GM21737 (cell line): ENCODE measurements at regions not wholly inside any gene's neighbourhood (a gene's known extent, or its start where the extent isn't known, plus 50 kb on each side); places are given as distances from the start of the nearest gene placed in this dataset.

Experiments used
- ATAC-seq: cut with Tn5 transposase; IDR thresholded peaks from one replicate; pipeline ENCODE4 v1.9.1; 2021; ENCODE audit warnings: mild to moderate bottlenecking, moderate library complexity; ENCODE audit not compliant: unreplicated experiment

GRCh38 chr7:155138204-155138603 lies 68.1 kb downstream of the HTR5A start:
- no peak for ATAC-seq

GRCh38 chr7:155141562-155141961 lies 71.4 kb downstream of the HTR5A start:
- ATAC-seq, result no peak

GRCh38 chr7:155143381-155143780 lies 73.3 kb downstream of the HTR5A start:
- ATAC-seq, result no peak

GRCh38 chr7:155144371-155144770 lies 74.2 kb downstream of the HTR5A start:
- ATAC-seq, result no peak

GRCh38 chr7:155145477-155146255 lies 75.5 kb downstream of the HTR5A start:
- no peak for ATAC-seq

- ATAC-seq, result no peak
Measured at GRCh38 chr7:155147172-155147571, 77.0 kb downstream of the HTR5A start.

- ATAC-seq, result no peak
Measured at GRCh38 chr7:155147624-155148023, 77.5 kb downstream of the HTR5A start.

GRCh38 chr7:155153676-155154075 lies 83.6 kb downstream of the HTR5A start:
- no peak for ATAC-seq

GRCh38 chr7:155154586-155154985 lies 84.5 kb downstream of the HTR5A start:
- no peak for ATAC-seq

- no peak for ATAC-seq
Measured at GRCh38 chr7:155161690-155162089, 91.6 kb downstream of the HTR5A start.

GRCh38 chr7:155162422-155162821 lies 92.3 kb downstream of the HTR5A start:
- no peak for ATAC-seq

GRCh38 chr7:155163696-155164095 lies 93.6 kb downstream of the HTR5A start:
- ATAC-seq, result no peak

- ATAC-seq, result no peak
Measured at GRCh38 chr7:155164316-155164715, 94.2 kb downstream of the HTR5A start.

GRCh38 chr7:155166108-155166507 lies 96.0 kb downstream of the HTR5A start:
- ATAC-seq, result no peak

GRCh38 chr7:155166673-155167370 lies 96.7 kb downstream of the HTR5A start:
- ATAC-seq, result no peak

GRCh38 chr7:155167706-155168365 lies 97.7 kb downstream of the HTR5A start:
- ATAC-seq, result no peak

- no peak for ATAC-seq
Measured at GRCh38 chr7:155168597-155169480, 98.7 kb downstream of the HTR5A start.

GRCh38 chr7:155169498-155170065 lies 99.5 kb downstream of the HTR5A start:
- no peak for ATAC-seq

GRCh38 chr7:155170331-155170730 lies 100.2 kb downstream of the HTR5A start:
- ATAC-seq, result no peak

- no peak for ATAC-seq
Measured at GRCh38 chr7:155172141-155172540, 102.0 kb downstream of the HTR5A start.

- no peak for ATAC-seq
Measured at GRCh38 chr7:155173905-155174304, 103.8 kb downstream of the HTR5A start.
